A549 (cell line): ENCODE measurements at regions not wholly inside any gene's neighbourhood (a gene's known extent, or its start where the extent isn't known, plus 50 kb on each side); places are given as distances from the start of the nearest gene placed in this dataset.

Source experiments
- ATAC-seq, 2 experiments: fragments of 200-7000 bp in 1 of 2; fragments of >200 bp in 1 of 2; cut with Nextera tagmentation in 1 of 2; cut with Tn5 transposase in 1 of 2; 3 replicates each; pipeline versions ENCODE4 v1.8.0 to v1.9.1; 2018 to 2020; ENCODE audit warnings: mild to moderate bottlenecking in 1 of 2, moderate library complexity in 1 of 2
- CTCF ChIA-PET: fragments of 300-600 bp; sonication (Branson Sonifier 250); formaldehyde crosslinking; extraction: SDS; loops from one replicate; lab custom pipeline; 2021; ENCODE audit warnings: antibody characterized with exemption, inconsistent platforms; lab: Yijun Ruan, JAX
- POLR2A ChIA-PET: fragments of 350-600 bp; formaldehyde crosslinking; extraction: SDS; loops from one replicate; lab custom pipeline; 2021; ENCODE audit warnings: antibody characterized with exemption, inconsistent platforms; lab: Yijun Ruan, JAX
- DNase-seq, 2 experiments: peaks; one replicate each; pipeline versions ENCODE4 v3.0.0 to v3.0.0-alpha.2; 2011 to 2016; ENCODE audit warnings: low read depth in 1 of 2, low spot score in 1 of 2
- FAIRE-seq: peaks from 2 replicates; lab custom pipeline; 2011; peaks lifted over from hg19 to GRCh38; lab: Jason Lieb, UNC
- H3K27ac ChIP-seq, 2 experiments: fragments of >200 bp; sonication (Bioruptor Twin); formaldehyde crosslinking; 3 replicates each; pipeline ENCODE4 v1.5.1; 2016 to 2017
- H3K4me1 ChIP-seq: fragments of >200 bp; sonication (Bioruptor Twin); formaldehyde crosslinking; 3 replicates; pipeline ENCODE4 v1.6.1; 2016
- H3K4me2 ChIP-seq: fragments of >200 bp; sonication (Bioruptor Twin); formaldehyde crosslinking; 3 replicates; pipeline ENCODE4 v1.6.1; 2016
- H3K4me3 ChIP-seq: fragments of >200 bp; sonication (Bioruptor Twin); formaldehyde crosslinking; 3 replicates; pipeline ENCODE4 v1.5.1; 2016
- H3K9me3 ChIP-seq: fragments of >200 bp; sonication (Bioruptor Twin); formaldehyde crosslinking; 3 replicates; pipeline ENCODE4 v1.6.1; 2016
- BCL3 ChIP-seq: fragments of >200 bp; sonication (Bioruptor Twin); formaldehyde crosslinking; IDR thresholded peaks from 3 replicates; pipeline ENCODE4 v1.6.1; 2016
- CBX8 ChIP-seq: fragments of 200-600 bp; sonication (generic); IDR thresholded peaks from 2 replicates; pipeline ENCODE4 v1.6.1; 2016
- CHD2 ChIP-seq: fragments of 150-350 bp; IDR thresholded peaks from 2 replicates; pipeline ENCODE4 v1.6.1; 2014; ENCODE audit warnings: low read length; ENCODE audit not compliant: partially characterized antibody
- CHD4 ChIP-seq: fragments of 200-600 bp; sonication (generic); IDR thresholded peaks from 2 replicates; pipeline ENCODE4 v1.6.1; 2016; ENCODE audit warnings: antibody characterized with exemption, mild to moderate bottlenecking, borderline replicate concordance
- CTCF ChIP-seq: fragments of >200 bp; sonication (Bioruptor Twin); formaldehyde crosslinking; IDR thresholded peaks from 3 replicates; pipeline ENCODE4 v1.5.1; 2016
- EHF ChIP-seq: fragments of 250-450 bp; sonication (Bioruptor Pico); IDR thresholded peaks from 2 replicates; pipeline ENCODE4 v1.5.0; 2020; ENCODE audit warnings: mild to moderate bottlenecking
- ELK1 ChIP-seq: fragments of 150-350 bp; IDR thresholded peaks from 2 replicates; pipeline ENCODE4 v1.6.1; 2014; ENCODE audit warnings: low read depth, mild to moderate bottlenecking, low read length
- EP300 ChIP-seq, 2 experiments: fragments of >200 bp; sonication (Bioruptor Twin); formaldehyde crosslinking; IDR thresholded peaks; 2 replicates in 1 of 2; 3 replicates in 1 of 2; pipeline ENCODE4 v1.6.1; 2016 to 2017
- FOSB ChIP-seq: fragments of 250-450 bp; sonication (Bioruptor Pico); IDR thresholded peaks from 2 replicates; pipeline ENCODE4 v1.5.0; 2020; ENCODE audit warnings: mild to moderate bottlenecking, moderate library complexity
- FOSL2 ChIP-seq, 2 experiments: fragments of 450-650 bp in 1 of 2; fragments of >200 bp in 1 of 2; sonication (Bioruptor Twin) in 1 of 2; formaldehyde crosslinking; IDR thresholded peaks; 2 replicates each; pipeline versions ENCODE4 v1.5.0 to v1.6.1; 2016 to 2020; ENCODE audit warnings: mild to moderate bottlenecking in 1 of 2, moderate library complexity in 1 of 2
- HDAC2 ChIP-seq: fragments of 200-600 bp; sonication (generic); IDR thresholded peaks from 2 replicates; pipeline ENCODE4 v1.6.1; 2016
- HMGXB4 ChIP-seq: fragments of 250-450 bp; sonication (Bioruptor Pico); IDR thresholded peaks from 2 replicates; pipeline ENCODE4 v1.5.0; 2021; ENCODE audit warnings: mild to moderate bottlenecking, moderate library complexity, borderline replicate concordance
- HOXB13 ChIP-seq: fragments of 250-450 bp; sonication (Bioruptor Pico); IDR thresholded peaks from 2 replicates; pipeline ENCODE4 v1.5.0; 2020; ENCODE audit warnings: low read depth, mild to moderate bottlenecking, moderate library complexity
- KDM5A ChIP-seq: fragments of 200-600 bp; sonication (generic); IDR thresholded peaks from 2 replicates; pipeline ENCODE4 v1.6.1; 2016; ENCODE audit warnings: antibody characterized with exemption, mild to moderate bottlenecking
- NPAS2 ChIP-seq: fragments of 250-450 bp; sonication (Bioruptor Pico); IDR thresholded peaks from 2 replicates; pipeline ENCODE4 v1.8.0; 2022; ENCODE audit warnings: mild to moderate bottlenecking, moderate library complexity, borderline replicate concordance
- NR3C1 ChIP-seq: fragments of >200 bp; sonication (Bioruptor Twin); formaldehyde crosslinking; IDR thresholded peaks from 3 replicates; pipeline ENCODE4 v1.6.1; 2017
- PHF8 ChIP-seq: fragments of 200-600 bp; sonication (generic); IDR thresholded peaks from 2 replicates; pipeline ENCODE4 v1.6.1; 2016; ENCODE audit warnings: low read depth, mild to moderate bottlenecking, antibody characterized with exemption, moderate library complexity, borderline replicate concordance
- REST ChIP-seq: fragments of 200-600 bp; sonication (generic); IDR thresholded peaks from 2 replicates; pipeline ENCODE4 v1.6.1; 2016; ENCODE audit warnings: antibody characterized with exemption, mild to moderate bottlenecking, moderate library complexity
- RFX5 ChIP-seq: fragments of 450-650 bp; IDR thresholded peaks from 2 replicates; pipeline ENCODE4 v1.7.1; 2014; ENCODE audit warnings: antibody characterized with exemption, mild to moderate bottlenecking, moderate library complexity
- RNF2 ChIP-seq: fragments of 200-600 bp; sonication (generic); IDR thresholded peaks from 2 replicates; pipeline ENCODE4 v1.6.1; 2016; ENCODE audit warnings: low read depth, mild to moderate bottlenecking, antibody characterized with exemption, moderate library complexity, borderline replicate concordance
- SREBF2 ChIP-seq: fragments of 450-650 bp; IDR thresholded peaks from 2 replicates; pipeline ENCODE4 v1.6.1; 2014; ENCODE audit warnings: mild to moderate bottlenecking, moderate library complexity
- ZNF302 ChIP-seq: fragments of 250-450 bp; sonication (Bioruptor Pico); IDR thresholded peaks from 2 replicates; pipeline ENCODE4 v1.9.0; 2021; ENCODE audit warnings: inconsistent platforms, mild to moderate bottlenecking, moderate library complexity
- whole genome bisulfite sequencing: methylation state at CpG from one replicate; pipeline ENCODE4 v1.1.6; 2017; ENCODE audit errors: missing lambda C conversion rate; 5-methylcytosine and 5-hydroxymethylcytosine counted together

- TF ChIP-seq EHF (CRISPR knock-in tag) (no peak), ZNF302 (CRISPR knock-in tag) (no peak), HOXB13 (CRISPR knock-in tag) (no peak), NPAS2 (CRISPR knock-in tag) (no peak), FOSB (CRISPR knock-in tag) (no peak), RFX5 (no peak), REST (no peak), NR3C1 (no peak), HMGXB4 (no peak), KDM5A (no peak)
- TF ChIP-seq, all 56 proteins: peak for 0
- DNase-seq, result peak in 1 of 2 experiments; percentile 27
- Histone ChIP-seq H3K4me3 (no peak overlapping the region), H3K9me3 (no peaks in the 10 kb centered on the region), H3K27ac (no peak overlapping the region), H3K4me1 (peaks cover 12% of the 10 kb centered on the region), H3K4me2 (no peak overlapping the region)
- CTCF ChIA-PET, result interaction anchor here (0.7 to 4.1 kb wide), 2 partner anchors 8 to 10 kb away, joined by 4 to 18 read pairs; no protein-coding TSS in a partner anchor
- FAIRE-seq, result no peak
- no peak for ATAC-seq
- POLR2A ChIA-PET, result no interaction called here
- WGBS, result 33% methylated on average over 2 of the region's 2 CpGs
Observed at GRCh38 chr4:4658052-4658451, 116.2 kb upstream of the STX18 start.

- DNase-seq (no peak), FAIRE-seq (no peak)
- H3K9me3 ChIP-seq, result no peaks in the 10 kb centered on the region
- H3K4me1 ChIP-seq, result peaks cover 12% of the 10 kb centered on the region
- 100% methylated on average over 4 of the region's 4 CpGs for WGBS
- H3K4me2 ChIP-seq, result no peak overlapping the region
- H3K27ac ChIP-seq, result no peak overlapping the region
- CTCF ChIA-PET, result interaction anchor here (1.2 to 4.1 kb wide), 2 partner anchors 11 kb away, joined by 3 to 18 read pairs; no protein-coding TSS in a partner anchor
- no peak for TF ChIP-seq SREBF2
- TF ChIP-seq CHD2, result no peak
- TF ChIP-seq PHF8, result no peak
- no peak for TF ChIP-seq CTCF
- no peak for TF ChIP-seq RNF2
- TF ChIP-seq HDAC2, result no peak
- TF ChIP-seq CHD4, result no peak
- no peak for TF ChIP-seq EP300 (IDR thresholded peaks at IDR 0.05)
- no peak for TF ChIP-seq HMGXB4
- TF ChIP-seq ELK1, result no peak
- no peak for TF ChIP-seq FOSL2 (IDR thresholded peaks at IDR 0.05)
- no peak for TF ChIP-seq FOSL2 (CRISPR knock-in tag; IDR thresholded peaks at IDR 0.05)
- TF ChIP-seq CBX8, result no peak
- no peak for TF ChIP-seq BCL3
- TF ChIP-seq, all 56 proteins: peak for 0
- H3K4me3 ChIP-seq, result no peak overlapping the region
- ATAC-seq, result no peak
- POLR2A ChIA-PET, result no interaction called here
Observed at GRCh38 chr4:4656977-4657376, 115.1 kb upstream of the STX18 start.
